ENCODE measurements at regions not wholly inside any gene's neighbourhood (a gene's known extent, or its start where the extent isn't known, plus 50 kb on each side); places are given as distances from the start of the nearest gene placed in this dataset.

DNA sequence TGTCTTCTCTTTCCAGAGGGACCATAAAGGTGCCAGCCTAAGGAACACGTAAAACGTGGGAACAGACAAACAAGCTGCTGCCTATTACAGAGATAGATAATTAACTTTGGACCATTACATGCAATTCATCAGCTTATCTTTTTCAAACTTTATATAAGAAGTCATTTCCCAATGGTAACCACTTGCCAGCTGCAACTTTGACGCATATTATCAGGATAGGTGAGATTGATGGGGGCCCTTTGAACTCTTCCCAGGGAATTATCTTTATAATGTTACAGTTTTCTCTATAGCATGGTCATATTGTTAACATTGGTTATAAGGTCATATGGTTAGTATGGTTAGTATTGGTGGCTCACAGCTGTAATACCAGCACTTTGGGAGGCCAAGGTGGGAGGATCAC is 94.1 kb upstream of the BMP2K start:
- TF ChIP-seq, protein P1, sequence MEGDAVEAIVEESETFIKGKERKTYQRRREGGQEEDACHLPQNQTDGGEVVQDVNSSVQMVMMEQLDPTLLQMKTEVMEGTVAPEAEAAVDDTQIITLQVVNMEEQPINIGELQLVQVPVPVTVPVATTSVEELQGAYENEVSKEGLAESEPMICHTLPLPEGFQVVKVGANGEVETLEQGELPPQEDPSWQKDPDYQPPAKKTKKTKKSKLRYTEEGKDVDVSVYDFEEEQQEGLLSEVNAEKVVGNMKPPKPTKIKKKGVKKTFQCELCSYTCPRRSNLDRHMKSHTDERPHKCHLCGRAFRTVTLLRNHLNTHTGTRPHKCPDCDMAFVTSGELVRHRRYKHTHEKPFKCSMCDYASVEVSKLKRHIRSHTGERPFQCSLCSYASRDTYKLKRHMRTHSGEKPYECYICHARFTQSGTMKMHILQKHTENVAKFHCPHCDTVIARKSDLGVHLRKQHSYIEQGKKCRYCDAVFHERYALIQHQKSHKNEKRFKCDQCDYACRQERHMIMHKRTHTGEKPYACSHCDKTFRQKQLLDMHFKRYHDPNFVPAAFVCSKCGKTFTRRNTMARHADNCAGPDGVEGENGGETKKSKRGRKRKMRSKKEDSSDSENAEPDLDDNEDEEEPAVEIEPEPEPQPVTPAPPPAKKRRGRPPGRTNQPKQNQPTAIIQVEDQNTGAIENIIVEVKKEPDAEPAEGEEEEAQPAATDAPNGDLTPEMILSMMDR (IDR thresholded peaks at IDR 0.05; ENCODE audit: low read depth, low read length) = no peak
- in situ Hi-C loops (cut with HindIII; ENCODE audit: low sequenced_read_pairs) = no loop called here
- no peak overlapping the region for H3K4me3 ChIP-seq (ENCODE audit: low read depth, low read length)
- DNase-seq (ENCODE audit: low read depth, low spot score) = no peak

DNA sequence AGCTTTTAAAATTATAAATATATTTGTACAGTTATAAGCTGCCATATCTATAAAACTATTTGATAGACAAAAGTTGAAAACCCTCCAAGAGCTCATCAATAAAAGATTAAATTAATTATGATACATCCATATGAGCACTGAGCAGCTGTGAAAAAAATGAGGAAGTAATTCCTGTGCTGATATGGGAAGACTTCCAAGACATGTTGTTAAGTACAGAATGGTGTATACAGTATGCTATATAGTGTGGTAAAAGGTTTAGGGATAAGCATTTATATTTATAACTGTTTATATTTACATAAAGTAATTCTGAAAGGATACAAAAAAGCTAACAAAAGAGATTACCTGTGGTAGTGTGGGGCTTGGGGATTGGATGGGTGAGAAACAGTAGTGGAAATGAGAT is 92.8 kb upstream of the BMP2K start:
- no peak for DNase-seq (ENCODE audit: low read depth, low spot score)
- TF ChIP-seq, protein P1 (IDR thresholded peaks at IDR 0.05; ENCODE audit: low read depth, low read length) = no peak
- in situ Hi-C loops (cut with HindIII; ENCODE audit: low sequenced_read_pairs) = no loop called here
- H3K4me3 ChIP-seq (ENCODE audit: low read depth, low read length) = no peak overlapping the region

- TF ChIP-seq, protein P1 (IDR thresholded peaks at IDR 0.05; ENCODE audit: low read depth, low read length) = no peak
- DNase-seq (ENCODE audit: low read depth, low spot score) = peak; percentile 16
- H3K4me3 ChIP-seq (ENCODE audit: low read depth, low read length) = no peak overlapping the region
- in situ Hi-C loops (cut with HindIII; ENCODE audit: low sequenced_read_pairs) = no loop called here
Measured at GRCh38 chr4:78684325-78685079, 91.6 kb upstream of the BMP2K start.

DNA sequence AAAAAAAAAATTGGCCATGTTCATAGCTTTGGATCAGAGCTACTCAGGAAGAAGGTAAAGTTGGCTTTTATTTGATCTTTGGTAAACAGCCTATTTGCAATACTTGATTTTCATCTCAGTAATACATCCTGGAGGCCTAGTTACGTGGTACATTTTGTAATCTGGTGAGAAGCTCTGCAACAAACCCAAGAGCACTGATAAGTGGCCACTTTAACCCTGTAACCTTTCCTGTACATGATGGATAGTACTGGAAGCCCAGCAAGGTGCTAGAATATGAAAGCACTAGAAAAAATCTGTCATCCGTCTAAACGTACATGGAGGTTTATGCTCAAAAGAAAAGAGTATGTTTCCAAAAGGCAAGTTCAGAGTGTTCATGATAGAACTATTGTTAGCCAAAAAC is 88.3 kb upstream of the BMP2K start:
- H3K4me3 ChIP-seq (ENCODE audit: low read depth, low read length) = no peak overlapping the region
- in situ Hi-C loops (cut with HindIII; ENCODE audit: low sequenced_read_pairs) = no loop called here
- TF ChIP-seq, protein P1 (IDR thresholded peaks at IDR 0.05; ENCODE audit: low read depth, low read length) = no peak
- DNase-seq (ENCODE audit: low read depth, low spot score) = no peak

DNA sequence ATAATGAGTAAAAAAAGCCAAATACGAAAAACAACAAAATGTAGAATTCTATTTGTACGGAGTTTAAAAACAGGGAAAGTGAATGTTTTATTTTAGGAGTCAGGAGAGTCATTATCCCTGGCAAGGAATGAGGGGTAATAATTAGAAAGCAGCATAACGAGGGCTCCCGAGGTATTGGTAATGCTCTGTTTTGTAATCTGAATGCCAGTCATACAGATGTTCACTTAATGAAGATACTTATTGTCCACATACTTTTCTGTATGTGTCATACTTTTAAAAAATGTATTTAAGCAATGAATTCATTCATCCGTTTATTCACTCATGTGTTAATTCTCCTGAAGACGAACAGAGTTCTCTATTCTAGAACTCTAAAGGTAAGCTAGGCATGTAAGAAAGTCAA is 87.8 kb upstream of the BMP2K start:
- DNase-seq (ENCODE audit: low read depth, low spot score) = no peak
- TF ChIP-seq, protein P1 (IDR thresholded peaks at IDR 0.05; ENCODE audit: low read depth, low read length) = no peak
- no peak overlapping the region for H3K4me3 ChIP-seq (ENCODE audit: low read depth, low read length)
- in situ Hi-C loops (cut with HindIII; ENCODE audit: low sequenced_read_pairs) = no loop called here

DNA sequence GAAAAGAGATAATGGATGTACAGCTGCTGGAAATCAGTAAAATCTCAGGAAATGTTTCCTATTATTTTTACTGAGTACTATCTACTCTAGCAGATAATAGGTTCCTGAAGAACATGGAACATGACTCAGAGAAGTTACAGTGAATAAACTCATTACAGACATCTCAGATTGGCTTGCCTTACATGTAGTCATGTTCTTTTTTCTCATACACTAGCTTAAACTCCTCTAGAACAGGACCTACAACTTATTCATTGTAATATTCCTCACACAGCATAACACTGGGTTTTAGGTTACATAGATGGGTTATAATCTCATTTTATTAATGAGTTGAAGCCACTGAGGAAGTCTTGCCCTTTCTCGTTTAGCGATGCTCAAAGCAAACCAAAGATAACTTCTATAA is 86.9 kb upstream of the BMP2K start:
- in situ Hi-C loops (cut with HindIII; ENCODE audit: low sequenced_read_pairs) = no loop called here
- TF ChIP-seq, protein P1 (IDR thresholded peaks at IDR 0.05; ENCODE audit: low read depth, low read length) = no peak
- no peak for DNase-seq (ENCODE audit: low read depth, low spot score)
- H3K4me3 ChIP-seq (ENCODE audit: low read depth, low read length) = no peak overlapping the region
